Kidney (tissue), 13 donors: ENCODE measurements at regions not wholly inside any gene's neighbourhood (a gene's known extent, or its start where the extent isn't known, plus 50 kb on each side); places are given as distances from the start of the nearest gene placed in this dataset.

Source experiments
- DNase-seq, 5 donors: peaks; one replicate each; pipeline ENCODE4 v3.0.0-alpha.2; 2013 to 2020
- FAIRE-seq: peaks from 2 replicates; lab custom pipeline; 2012; peaks lifted over from hg19 to GRCh38; lab: Jason Lieb, UNC
- H3K27ac ChIP-seq, 2 donors: one replicate each; pipeline ENCODE4 v1.7.0; 2013; ENCODE audit warnings: low read depth in 2 of 2, low read length in 2 of 2, inconsistent platforms in 1 of 2
- H3K27me3 ChIP-seq: one replicate; pipeline ENCODE4 v1.7.1; 2013; ENCODE audit warnings: low read length, inconsistent platforms; ENCODE audit not compliant: control insufficient read depth, insufficient read depth
- H3K36me3 ChIP-seq, 3 donors: one replicate each; pipeline versions ENCODE4 v1.7.0 to v1.7.1; 2013; ENCODE audit warnings: low read length in 3 of 3, control low read depth in 1 of 3, inconsistent platforms in 1 of 3; ENCODE audit not compliant: insufficient read depth in 3 of 3, control insufficient read depth in 2 of 3
- H3K4me1 ChIP-seq, 3 donors: one replicate each; pipeline versions ENCODE4 v1.7.0 to v1.7.1; 2013; ENCODE audit warnings: low read length in 3 of 3, inconsistent platforms in 1 of 3, low read depth in 1 of 3; ENCODE audit not compliant: control insufficient read depth in 2 of 3, insufficient read depth in 2 of 3
- H3K4me3 ChIP-seq, 3 donors: one replicate each; pipeline versions ENCODE4 v1.7.0 to v1.8.1; 2013; ENCODE audit warnings: low read length in 3 of 3, control low read depth in 1 of 3, inconsistent platforms in 1 of 3
- H3K9ac ChIP-seq, 3 donors: one replicate each; pipeline versions ENCODE4 v1.7.0 to v1.7.1; 2013; ENCODE audit warnings: low read length in 3 of 3, control low read depth in 1 of 3, inconsistent platforms in 1 of 3
- H3K9me3 ChIP-seq, 3 donors: one replicate each; pipeline versions ENCODE4 v1.7.0 to v1.7.1; 2013; ENCODE audit warnings: low read length in 3 of 3, control low read depth in 1 of 3, inconsistent platforms in 1 of 3; ENCODE audit not compliant: control insufficient read depth in 2 of 3, insufficient read depth in 1 of 3
- CTCF ChIP-seq: IDR thresholded peaks from 3 replicates; pipeline ENCODE4 v1.5.1; 2012; ENCODE audit warnings: mild to moderate bottlenecking, moderate library complexity, borderline replicate concordance; ENCODE audit not compliant: insufficient read depth; ENCODE audit errors: extremely low read depth
- intact Hi-C: fragments of 100-400 bp; cut with DNase I; formaldehyde crosslinking; loops from one replicate; pipeline ENCODE4 v1.11.1; 2022
- donor health status: control.
- donor health status: control.
- donor health status: control.
- donor health status: control.
- donor health status: control.
- donor health status: DM: yes; HTN: yes; CAD: no.
- donor health status: Normal renal cell carcinoma (clear cell type).

GRCh38 chr12:111249757-111250156 is 119.1 kb downstream of the PHETA1 start:
- peaks cover 0 to 11% (median 0%) of the 10 kb centered on the region in 3 donors for H3K9me3 ChIP-seq
- H3K4me3 ChIP-seq: no peak overlapping the region
- no peaks in the 10 kb centered on the region for H3K27me3 ChIP-seq
- intact Hi-C loops: no loop called here
- no peak for TF ChIP-seq CTCF
- no peak for FAIRE-seq
- no peak overlapping the region for H3K9ac ChIP-seq
- DNase-seq: no peak
- no peaks in the 10 kb centered on the region for H3K36me3 ChIP-seq
- no peak overlapping the region for H3K27ac ChIP-seq
- no peaks in the 10 kb centered on the region for H3K4me1 ChIP-seq

GRCh38 chr12:111249018-111249370 is 119.9 kb downstream of the PHETA1 start:
- Histone ChIP-seq H3K36me3 (no peaks in the 10 kb centered on the region), H3K9ac (no peak overlapping the region), H3K27ac (no peak overlapping the region), H3K27me3 (no peaks in the 10 kb centered on the region), H3K9me3 (peaks cover 0 to 14% (median 0%) of the 10 kb centered on the region in 3 donors), H3K4me3 (no peak overlapping the region), H3K4me1 (no peaks in the 10 kb centered on the region)
- intact Hi-C loops: no loop called here
- no peak for FAIRE-seq
- DNase-seq: no peak
- no peak for TF ChIP-seq CTCF

GRCh38 chr12:111248236-111249017 is 120.5 kb downstream of the PHETA1 start:
- H3K4me3 ChIP-seq: no peak overlapping the region
- H3K36me3 ChIP-seq: no peaks in the 10 kb centered on the region
- no peak overlapping the region for H3K27ac ChIP-seq
- H3K9me3 ChIP-seq: peaks cover 0 to 19% (median 0%) of the 10 kb centered on the region in 3 donors
- no peak for TF ChIP-seq CTCF
- no peaks in the 10 kb centered on the region for H3K27me3 ChIP-seq
- intact Hi-C loops: no loop called here
- no peaks in the 10 kb centered on the region for H3K4me1 ChIP-seq
- no peak overlapping the region for H3K9ac ChIP-seq
- FAIRE-seq: no peak
- DNase-seq: peak in 2 of 5 donors; percentile 16 to 58
